C4-2B (cell line): ENCODE measurements at regions not wholly inside any gene's neighbourhood (a gene's known extent, or its start where the extent isn't known, plus 50 kb on each side); places are given as distances from the start of the nearest gene placed in this dataset.

Source experiments
- ZFX ChIP-seq: fragments of 450-650 bp; IDR thresholded peaks from 2 replicates; pipeline ENCODE4 v1.6.1; 2017
- TF ChIP-seq, protein P1 (sequence below): fragments of 450-650 bp; conservative IDR thresholded peaks from 2 replicates; pipeline ENCODE4 v1.5.1; 2017; ENCODE audit warnings: mild to moderate bottlenecking

DNA sequence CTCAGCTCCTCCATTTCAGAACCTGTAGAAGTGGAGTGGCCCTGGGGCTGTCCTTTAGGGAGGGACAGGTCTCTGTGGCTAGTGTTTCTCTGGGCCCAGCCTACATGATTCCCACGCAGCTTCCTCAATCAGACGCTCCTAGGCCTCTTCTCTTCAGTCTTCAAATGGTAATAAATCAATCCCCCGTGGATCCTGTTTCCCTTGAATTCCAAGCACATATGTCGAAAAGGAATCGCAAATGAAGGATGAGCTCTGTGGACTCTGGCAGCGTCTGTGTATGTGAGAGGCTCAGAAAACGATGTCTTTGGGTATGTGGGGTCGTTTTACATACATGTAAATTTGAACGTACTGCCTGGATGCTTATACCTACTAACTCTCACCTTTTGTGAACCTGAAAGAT is 98.5 kb upstream of the ST8SIA3 start:
- TF ChIP-seq, protein P1, sequence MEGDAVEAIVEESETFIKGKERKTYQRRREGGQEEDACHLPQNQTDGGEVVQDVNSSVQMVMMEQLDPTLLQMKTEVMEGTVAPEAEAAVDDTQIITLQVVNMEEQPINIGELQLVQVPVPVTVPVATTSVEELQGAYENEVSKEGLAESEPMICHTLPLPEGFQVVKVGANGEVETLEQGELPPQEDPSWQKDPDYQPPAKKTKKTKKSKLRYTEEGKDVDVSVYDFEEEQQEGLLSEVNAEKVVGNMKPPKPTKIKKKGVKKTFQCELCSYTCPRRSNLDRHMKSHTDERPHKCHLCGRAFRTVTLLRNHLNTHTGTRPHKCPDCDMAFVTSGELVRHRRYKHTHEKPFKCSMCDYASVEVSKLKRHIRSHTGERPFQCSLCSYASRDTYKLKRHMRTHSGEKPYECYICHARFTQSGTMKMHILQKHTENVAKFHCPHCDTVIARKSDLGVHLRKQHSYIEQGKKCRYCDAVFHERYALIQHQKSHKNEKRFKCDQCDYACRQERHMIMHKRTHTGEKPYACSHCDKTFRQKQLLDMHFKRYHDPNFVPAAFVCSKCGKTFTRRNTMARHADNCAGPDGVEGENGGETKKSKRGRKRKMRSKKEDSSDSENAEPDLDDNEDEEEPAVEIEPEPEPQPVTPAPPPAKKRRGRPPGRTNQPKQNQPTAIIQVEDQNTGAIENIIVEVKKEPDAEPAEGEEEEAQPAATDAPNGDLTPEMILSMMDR = no peak
- no peak for TF ChIP-seq ZFX
